ENCODE measurements at regions not wholly inside any gene's neighbourhood (a gene's known extent, or its start where the extent isn't known, plus 50 kb on each side); places are given as distances from the start of the nearest gene placed in this dataset.

- no peak for DNase-seq (ENCODE audit: low spot score)
These were observed 398.4 kb downstream of the CTTN start for GRCh38 chr11:70796648-70797227.

- no peak for DNase-seq (ENCODE audit: low spot score)
These were observed 400.0 kb downstream of the CTTN start for GRCh38 chr11:70798296-70798695.

GRCh38 chr11:70799386-70799785 lies 401.1 kb downstream of the CTTN start:
- no peak for DNase-seq (ENCODE audit: low spot score)

DNA sequence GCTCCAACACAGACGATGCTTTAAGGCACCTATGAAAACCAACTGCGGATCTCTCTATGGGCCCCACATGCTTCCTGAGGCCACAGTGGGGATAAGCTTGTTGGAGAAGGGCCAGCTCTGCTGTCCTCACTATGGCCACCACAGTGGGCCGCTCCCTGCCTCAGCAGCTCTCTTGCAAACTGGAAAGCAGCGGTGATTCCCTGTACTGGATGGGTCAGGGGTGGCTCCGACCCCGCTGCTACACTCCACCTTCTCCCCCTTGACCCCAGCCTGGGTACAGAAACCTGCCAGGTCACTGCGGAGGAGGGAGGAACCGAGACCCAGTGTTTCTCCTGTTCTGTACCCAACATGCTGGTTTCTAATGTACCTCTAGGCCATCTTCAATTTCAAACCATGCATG lies 403.9 kb downstream of the CTTN start:
- DNase-seq (ENCODE audit: low spot score), result no peak

- DNase-seq (ENCODE audit: low spot score), result no peak
These were observed 406.0 kb downstream of the CTTN start for GRCh38 chr11:70804139-70804837.

DNA sequence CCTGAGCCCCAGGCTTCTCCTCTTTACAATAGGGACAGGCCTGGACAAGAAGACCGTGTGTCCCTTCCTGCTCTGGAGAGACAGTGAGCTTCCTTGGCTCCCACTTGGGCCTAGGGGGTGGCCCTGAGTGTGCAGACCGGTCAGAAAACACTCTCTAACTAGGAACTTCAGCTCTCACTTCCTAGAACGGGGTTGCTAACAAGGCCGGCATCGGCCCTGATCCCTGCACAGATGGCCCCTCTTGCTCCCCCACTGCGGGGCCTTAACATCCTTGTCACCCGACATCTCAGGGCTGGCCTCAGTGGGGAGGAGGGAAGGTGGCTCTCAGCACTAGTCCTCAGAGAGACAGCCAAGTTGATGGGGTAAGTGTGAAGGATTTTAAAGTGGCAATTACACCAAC lies 406.9 kb downstream of the CTTN start:
- no peak for DNase-seq (ENCODE audit: low spot score)

DNA sequence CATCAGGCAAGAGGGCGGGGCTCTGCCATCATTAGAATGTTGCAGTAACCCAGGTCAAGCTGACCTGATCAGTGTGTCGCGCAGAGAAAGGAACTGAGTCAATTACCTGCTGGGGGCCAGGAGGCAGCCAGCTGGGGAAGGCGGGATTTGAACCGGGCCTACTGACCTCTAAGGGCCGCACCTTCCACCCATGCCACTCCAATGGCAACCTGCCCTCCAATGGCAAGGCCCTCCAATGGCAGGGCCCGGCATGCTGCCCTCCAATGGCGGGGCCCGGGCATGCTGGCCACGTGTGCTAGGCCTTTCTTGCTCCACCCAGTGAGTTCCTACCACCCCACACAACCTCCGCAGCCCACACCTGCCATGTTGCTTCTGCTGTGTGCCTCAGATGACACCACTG lies 407.6 kb downstream of the CTTN start:
- no peak for DNase-seq (ENCODE audit: low spot score)

- no peak for DNase-seq (ENCODE audit: low spot score)
These were observed 408.3 kb downstream of the CTTN start for GRCh38 chr11:70806461-70807194.

DNA sequence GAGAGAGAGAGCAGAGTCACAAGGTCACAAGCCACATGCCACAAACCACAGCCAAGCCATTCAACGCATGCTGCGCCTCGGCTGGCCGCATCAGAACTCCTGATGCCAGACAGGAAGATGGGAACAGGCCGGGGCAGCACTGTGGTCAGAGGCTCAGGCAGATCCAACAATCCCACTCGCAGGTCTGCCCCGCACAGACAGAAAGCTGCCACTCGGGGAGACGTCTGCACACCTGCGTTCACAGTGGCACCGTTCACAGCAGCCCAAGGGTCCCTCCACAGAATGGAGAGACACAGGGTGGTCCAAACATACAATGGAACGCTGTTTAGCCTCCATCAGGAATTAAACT lies 408.8 kb downstream of the CTTN start:
- no peak for DNase-seq (ENCODE audit: low spot score)

GRCh38 chr11:70808686-70809375 lies 410.5 kb downstream of the CTTN start:
- DNase-seq (ENCODE audit: low spot score), result no peak

DNA sequence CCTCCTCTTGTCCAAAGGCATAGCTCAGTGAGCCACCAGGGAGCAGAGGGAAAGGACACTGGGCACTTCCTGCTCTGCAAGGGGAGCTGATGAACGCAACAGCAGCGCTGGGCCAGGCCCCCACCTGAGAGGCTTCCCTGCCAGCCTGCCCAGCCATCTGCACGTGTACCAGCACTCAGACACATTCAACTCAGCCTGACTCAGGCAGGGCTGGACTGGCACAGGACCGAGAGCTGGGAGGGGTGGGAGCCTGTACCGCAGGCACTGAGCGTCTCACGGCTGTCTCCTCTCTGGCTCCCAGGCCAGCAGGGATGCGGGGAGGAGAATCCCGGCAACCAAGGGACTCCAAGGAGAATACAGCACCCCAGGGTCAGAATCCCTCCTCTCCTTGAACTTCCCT lies 411.8 kb downstream of the CTTN start:
- DNase-seq (ENCODE audit: low spot score), result no peak

DNA sequence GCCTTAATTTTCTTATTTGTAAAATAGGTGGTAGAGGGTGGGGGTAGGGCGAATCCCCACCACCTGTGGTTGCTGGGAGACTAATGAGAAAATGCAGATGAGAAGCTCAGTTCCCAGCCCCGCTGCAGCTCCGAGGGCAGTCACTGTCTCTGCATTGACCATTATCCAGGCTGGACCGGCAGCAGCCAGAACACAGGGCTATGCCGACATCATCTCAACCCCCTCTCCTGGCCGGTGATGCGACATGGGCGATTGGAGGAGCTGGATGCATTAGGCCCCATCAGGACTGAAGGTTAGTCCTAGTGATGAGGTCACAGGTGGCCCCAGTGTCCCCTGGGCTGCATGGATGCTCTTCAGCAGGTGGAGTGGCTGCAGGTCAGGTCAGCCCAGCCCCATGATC lies 412.4 kb downstream of the CTTN start:
- DNase-seq (ENCODE audit: low spot score), result no peak

GRCh38 chr11:70811483-70811882 lies 413.2 kb downstream of the CTTN start:
- DNase-seq (ENCODE audit: low spot score), result no peak

DNA sequence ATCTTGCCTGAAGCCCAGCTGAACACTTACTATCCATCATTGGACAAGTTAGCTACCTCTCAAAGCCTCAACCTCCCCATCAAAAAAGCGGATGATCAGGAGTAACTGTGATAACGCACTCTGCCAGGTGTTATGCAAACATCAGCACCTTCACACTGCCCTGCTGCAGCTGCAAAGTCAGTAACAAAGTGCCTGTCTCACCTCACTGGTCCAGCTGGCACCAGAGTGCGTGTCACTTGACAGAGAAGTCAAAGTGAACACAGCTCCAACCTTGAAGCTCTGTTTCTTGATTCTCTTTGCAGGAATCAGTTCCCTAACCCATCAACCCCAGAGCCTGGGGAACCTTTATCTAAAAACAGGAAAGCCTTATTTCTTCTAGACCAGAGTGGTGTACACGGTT lies 413.6 kb downstream of the CTTN start:
- no peak for DNase-seq (ENCODE audit: low spot score)

DNA sequence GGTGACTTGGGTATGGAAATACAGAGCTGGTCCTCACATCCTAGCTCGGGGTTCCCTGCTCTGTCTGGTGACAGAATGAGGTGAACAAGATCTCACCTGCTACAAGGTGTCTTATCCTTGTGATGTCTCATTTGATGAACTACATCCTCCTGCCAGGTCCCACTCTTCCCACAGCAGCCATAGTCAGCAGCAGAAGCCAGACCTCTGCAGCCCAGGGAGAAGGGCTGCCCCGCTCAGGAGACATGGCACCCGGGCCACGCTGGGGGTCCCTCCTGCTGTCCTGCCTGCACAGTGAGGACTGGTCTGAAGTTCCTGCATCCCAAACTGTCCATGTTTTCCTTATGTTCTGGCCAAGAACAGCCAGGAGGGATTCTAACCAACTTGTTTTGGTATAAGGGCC lies 414.1 kb downstream of the CTTN start:
- no peak for DNase-seq (ENCODE audit: low spot score)

DNA sequence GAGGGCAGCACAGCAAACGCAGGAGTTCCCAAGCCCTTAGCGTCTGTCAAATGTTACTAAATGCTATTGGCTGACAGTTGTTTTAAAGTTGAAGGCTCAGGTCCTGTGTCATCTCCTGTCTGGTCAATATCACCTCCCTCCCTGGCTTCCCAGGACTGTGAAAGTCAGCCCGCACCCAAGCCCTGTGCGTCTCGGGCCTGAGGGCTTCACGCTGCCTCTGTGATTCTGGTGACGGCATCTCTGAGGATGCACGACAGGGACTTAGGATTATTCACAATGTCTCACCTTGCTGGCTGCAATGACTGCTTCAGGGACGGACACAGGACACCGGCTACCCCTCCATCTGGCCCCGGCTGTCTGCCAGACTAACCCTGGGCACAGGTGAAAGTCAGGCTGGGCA lies 415.3 kb downstream of the CTTN start:
- DNase-seq (ENCODE audit: low spot score), result no peak

GRCh38 chr11:70815485-70815832 lies 417.1 kb downstream of the CTTN start:
- no peak for DNase-seq (ENCODE audit: low spot score)

DNA sequence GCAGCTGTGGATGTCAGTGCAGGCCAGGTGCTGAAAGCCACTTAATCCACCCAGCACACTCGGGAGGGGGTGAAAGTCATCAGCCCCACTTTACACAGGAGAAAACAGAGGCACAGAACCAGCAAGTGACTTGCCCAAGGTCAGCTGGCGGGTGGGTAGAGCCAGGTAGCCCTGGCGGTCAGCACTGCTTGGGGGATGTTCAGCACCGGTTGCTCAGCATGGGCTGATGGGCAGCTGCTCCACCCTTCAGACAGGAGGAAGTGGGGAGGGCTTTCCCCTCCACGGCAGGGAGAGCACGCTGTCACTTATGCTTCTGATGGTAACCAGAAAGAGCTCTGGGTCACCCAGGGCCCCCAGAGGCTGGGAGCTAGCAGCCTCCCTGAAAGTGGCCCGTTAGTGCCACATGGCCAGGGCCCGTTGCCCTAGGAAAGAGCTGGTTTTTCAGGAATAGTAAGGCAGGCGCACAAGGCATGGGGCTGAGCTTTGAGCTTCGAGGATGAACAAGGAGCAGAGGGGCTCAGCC lies 417.9 kb downstream of the CTTN start:
- no peak for DNase-seq (ENCODE audit: low spot score)

- no peak for DNase-seq (ENCODE audit: low spot score)
These were observed 420.0 kb downstream of the CTTN start for GRCh38 chr11:70818351-70818750.

GRCh38 chr11:70819022-70819421 lies 420.7 kb downstream of the CTTN start:
- no peak for DNase-seq (ENCODE audit: low spot score)

DNA sequence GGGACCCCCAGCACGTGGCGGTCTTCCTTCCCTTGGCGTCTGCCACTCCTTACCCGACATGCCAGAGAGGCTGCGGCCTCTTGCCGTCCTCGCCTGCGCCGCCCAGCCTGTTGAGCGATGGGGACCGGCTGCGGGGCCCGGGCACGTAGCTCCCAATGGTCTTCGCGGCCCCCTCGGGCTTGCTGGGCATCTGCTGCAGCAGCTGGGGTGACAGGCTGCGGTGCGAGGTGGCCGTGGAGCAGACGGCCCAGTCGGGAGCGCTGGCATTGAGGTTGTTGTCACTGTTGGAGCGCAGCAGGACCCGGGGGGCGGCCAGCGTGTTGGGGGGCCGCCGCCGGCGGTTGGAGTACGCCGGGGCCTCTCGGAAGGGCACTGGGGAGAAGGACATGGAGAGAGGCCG lies 422.0 kb downstream of the CTTN start:
- no peak for DNase-seq (ENCODE audit: low spot score)

GRCh38 chr11:70820712-70821111 lies 422.4 kb downstream of the CTTN start:
- no peak for DNase-seq (ENCODE audit: low spot score)

DNA sequence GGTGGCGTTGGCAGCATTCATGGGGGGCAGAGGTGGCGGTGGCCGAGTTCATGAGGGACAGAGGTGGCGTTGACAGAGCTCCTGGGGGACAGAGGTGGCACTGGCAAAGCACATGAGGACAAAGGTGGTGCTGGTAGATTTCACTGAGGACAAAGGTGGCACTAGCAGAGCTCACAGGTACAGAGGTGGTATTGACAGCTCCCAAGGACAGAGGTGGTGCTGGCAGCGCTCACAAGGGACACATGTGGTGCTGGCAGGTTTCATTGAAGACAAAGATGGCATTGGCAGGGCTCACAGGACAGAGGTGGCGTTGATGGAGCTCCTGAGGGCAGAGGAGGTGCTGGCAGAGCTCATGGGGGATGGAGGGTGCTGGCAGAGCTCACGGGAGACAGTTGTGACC lies 425.4 kb downstream of the CTTN start:
- no peak for DNase-seq (ENCODE audit: low spot score)

Measured in putamen (tissue), 1 donor.